GM18511 (cell line): ENCODE measurements at regions not wholly inside any gene's neighbourhood (a gene's known extent, or its start where the extent isn't known, plus 50 kb on each side); places are given as distances from the start of the nearest gene placed in this dataset.
"Not testable (repeated sequence)": the region's sequence is repeated elsewhere in the genome, so short reads cannot be mapped to it uniquely, and the experiment has no call there.

Source experiments
- ATAC-seq: cut with Tn5 transposase; IDR thresholded peaks from one replicate; pipeline ENCODE4 v1.9.1; 2021; ENCODE audit warnings: mild to moderate bottlenecking, moderate library complexity; ENCODE audit not compliant: unreplicated experiment

GRCh38 chr12:46942579-46942978 is 116.8 kb upstream of the SLC38A4 start:
- ATAC-seq = no peak

GRCh38 chr12:46944088-46944487 is 118.3 kb upstream of the SLC38A4 start:
- no peak for ATAC-seq

GRCh38 chr12:46944771-46945170 is 119.0 kb upstream of the SLC38A4 start:
- no peak for ATAC-seq

- no peak for ATAC-seq
Measured at GRCh38 chr12:46945591-46945990, 119.8 kb upstream of the SLC38A4 start.

- no peak for ATAC-seq
Measured at GRCh38 chr12:46946137-46946536, 120.3 kb upstream of the SLC38A4 start.

- ATAC-seq = no peak
Measured at GRCh38 chr12:46948936-46949545, 123.2 kb upstream of the SLC38A4 start.

GRCh38 chr12:46950094-46950493 is 124.3 kb upstream of the SLC38A4 start:
- ATAC-seq = no peak

- no peak for ATAC-seq
Measured at GRCh38 chr12:46952880-46953483, 126.4 kb upstream of the PCED1B start.

- no peak for ATAC-seq
Measured at GRCh38 chr12:46956451-46957035, 122.9 kb upstream of the PCED1B start.

GRCh38 chr12:46958053-46958452 is 121.4 kb upstream of the PCED1B start:
- ATAC-seq = no peak

- no peak for ATAC-seq
Measured at GRCh38 chr12:46958599-46959290, 120.7 kb upstream of the PCED1B start.

GRCh38 chr12:46959502-46959901 is 119.9 kb upstream of the PCED1B start:
- no peak for ATAC-seq

- ATAC-seq = no peak
Measured at GRCh38 chr12:46960681-46961080, 118.7 kb upstream of the PCED1B start.

- no peak for ATAC-seq
Measured at GRCh38 chr12:46963191-46963590, 116.2 kb upstream of the PCED1B start.

- ATAC-seq = no peak
Measured at GRCh38 chr12:46963977-46964971, 115.1 kb upstream of the PCED1B start.

- ATAC-seq = no peak
Measured at GRCh38 chr12:46965137-46965536, 114.3 kb upstream of the PCED1B start.

- ATAC-seq = no peak
Measured at GRCh38 chr12:46965880-46966279, 113.5 kb upstream of the PCED1B start.

GRCh38 chr12:46970636-46971035 is 108.8 kb upstream of the PCED1B start:
- ATAC-seq = no peak

- not testable (repeated sequence) for ATAC-seq
Measured at GRCh38 chr12:46973937-46974336, 105.5 kb upstream of the PCED1B start.

- ATAC-seq = no peak
Measured at GRCh38 chr12:46977871-46978375, 101.5 kb upstream of the PCED1B start.

- no peak for ATAC-seq
Measured at GRCh38 chr12:46981622-46982021, 97.8 kb upstream of the PCED1B start.
